Stimulated activated naive B cell treated with anti-CD40 and anti-IgM and Interleukin-4, amounts not matched to agents 10 μg/mL and 1 μg/mL and 100 μg/mL, for 72 hours (primary cell): ENCODE measurements at regions not wholly inside any gene's neighbourhood (a gene's known extent, or its start where the extent isn't known, plus 50 kb on each side); places are given as distances from the start of the nearest gene placed in this dataset.
A peak's percentile ranks its signal among the peaks of the same experiment; 100 is the strongest.
"Not testable (repeated sequence)": the region's sequence is repeated elsewhere in the genome, so short reads cannot be mapped to it uniquely, and the experiment has no call there.

ENCODE experiments used
- ATAC-seq, 2 donors: fragments of 150-1000 bp; cut with Tn5 transposase; replicated peaks; 2 replicates each; pipeline ENCODE4 v1.10.0; 2021; ENCODE audit warnings: moderate library complexity in 1 of 2
- DNase-seq: peaks from one replicate; pipeline ENCODE4 v3.0.0; 2021
- H3K27ac Mint-ChIP-seq: one replicate; pipeline ENCODE4 v1.8.0; 2022; ENCODE audit warnings: mild to moderate bottlenecking, mixed read lengths
- H3K27me3 Mint-ChIP-seq, 2 donors: one replicate each; pipeline ENCODE4 v1.8.0; 2022; ENCODE audit warnings: mixed read lengths in 2 of 2
- H3K36me3 Mint-ChIP-seq, 2 donors: one replicate each; pipeline ENCODE4 v1.8.0; 2022; ENCODE audit warnings: mixed read lengths in 2 of 2, mild to moderate bottlenecking in 1 of 2
- H3K4me1 Mint-ChIP-seq, 2 donors: one replicate each; pipeline ENCODE4 v1.8.0; 2022; ENCODE audit warnings: mixed read lengths in 2 of 2, mild to moderate bottlenecking in 1 of 2
- H3K4me3 Mint-ChIP-seq, 2 donors: one replicate each; pipeline ENCODE4 v1.8.0; 2022; ENCODE audit warnings: mild to moderate bottlenecking in 2 of 2, mixed read lengths in 2 of 2, moderate library complexity in 1 of 2
- H3K9me3 Mint-ChIP-seq, 2 donors: one replicate each; pipeline ENCODE4 v1.8.0; 2022; ENCODE audit warnings: mixed read lengths in 2 of 2, mild to moderate bottlenecking in 1 of 2

- not testable (repeated sequence) for H3K4me3 Mint-ChIP-seq, DNase-seq, H3K27ac Mint-ChIP-seq, H3K27me3 Mint-ChIP-seq, H3K4me1 Mint-ChIP-seq, H3K9me3 Mint-ChIP-seq, ATAC-seq, H3K36me3 Mint-ChIP-seq
Observed at GRCh38 chr15:83335542-83335941, 51.1 kb upstream of the BNC1 start.

- peaks cover 4 to 10% of the 10 kb centered on the region in 2 donors for H3K27me3 Mint-ChIP-seq
Observed at GRCh38 chr15:83339396-83339795, 54.9 kb upstream of the BNC1 start.

GRCh38 chr15:83340087-83340486 lies 55.6 kb upstream of the BNC1 start:
- Mint-ChIP-seq H3K4me3 (no peak overlapping the region), H3K36me3 (peaks cover 0 to 2% of the 10 kb centered on the region in 2 donors), H3K9me3 (peaks cover 4 to 7% of the 10 kb centered on the region in 2 donors), H3K27ac (no peak overlapping the region), H3K27me3 (peaks cover 4 to 10% of the 10 kb centered on the region in 2 donors), H3K4me1 (no peaks in the 10 kb centered on the region)
- ATAC-seq = no peak
- no peak for DNase-seq

More at GRCh38 chr15:83339396-83339795, 54.9 kb upstream of the BNC1 start:
- no peak overlapping the region for H3K4me3 Mint-ChIP-seq
- H3K36me3 Mint-ChIP-seq = peaks cover 0 to 2% of the 10 kb centered on the region in 2 donors
- DNase-seq (no peak), ATAC-seq (no peak)
- no peaks in the 10 kb centered on the region for H3K4me1 Mint-ChIP-seq
- no peak overlapping the region for H3K27ac Mint-ChIP-seq
- H3K9me3 Mint-ChIP-seq = peaks cover 4 to 7% of the 10 kb centered on the region in 2 donors

GRCh38 chr15:83346342-83346741 lies 61.9 kb upstream of the BNC1 start:
- no peaks in the 10 kb centered on the region for H3K36me3 Mint-ChIP-seq
- no peaks in the 10 kb centered on the region for H3K9me3 Mint-ChIP-seq
- H3K27ac Mint-ChIP-seq = no peak overlapping the region
- no peak overlapping the region for H3K4me3 Mint-ChIP-seq
- no peaks in the 10 kb centered on the region for H3K4me1 Mint-ChIP-seq
- H3K27me3 Mint-ChIP-seq = peaks cover 7 to 18% of the 10 kb centered on the region in 2 donors
- DNase-seq = no peak
- ATAC-seq = no peak

GRCh38 chr15:83352119-83352518 lies 67.7 kb upstream of the BNC1 start:
- H3K9me3 Mint-ChIP-seq = no peaks in the 10 kb centered on the region
- H3K36me3 Mint-ChIP-seq = no peaks in the 10 kb centered on the region
- ATAC-seq (no peak), DNase-seq (no peak)
- no peak overlapping the region for H3K4me3 Mint-ChIP-seq
- no peak overlapping the region for H3K27ac Mint-ChIP-seq
- H3K27me3 Mint-ChIP-seq = peaks cover under 1 to 12% of the 10 kb centered on the region in 2 donors
- no peaks in the 10 kb centered on the region for H3K4me1 Mint-ChIP-seq

- H3K4me3 Mint-ChIP-seq = no peak overlapping the region
- H3K4me1 Mint-ChIP-seq = no peaks in the 10 kb centered on the region
- peaks cover 6 to 20% of the 10 kb centered on the region in 2 donors for H3K27me3 Mint-ChIP-seq
- H3K36me3 Mint-ChIP-seq = no peaks in the 10 kb centered on the region
- no peak overlapping the region for H3K27ac Mint-ChIP-seq
- H3K9me3 Mint-ChIP-seq = peaks cover 0 to 2% of the 10 kb centered on the region in 2 donors
- DNase-seq = no peak
- no peak for ATAC-seq
Observed at GRCh38 chr15:83356501-83357399, 72.3 kb upstream of the BNC1 start.

GRCh38 chr15:83358972-83359564 lies 74.6 kb upstream of the BNC1 start:
- no peak for ATAC-seq
- peaks cover 13 to 39% of the 10 kb centered on the region in 2 donors for H3K27me3 Mint-ChIP-seq
- no peak overlapping the region for H3K4me3 Mint-ChIP-seq
- H3K9me3 Mint-ChIP-seq = peaks cover 0 to 5% of the 10 kb centered on the region in 2 donors
- no peaks in the 10 kb centered on the region for H3K36me3 Mint-ChIP-seq
- no peak for DNase-seq
- no peak overlapping the region for H3K27ac Mint-ChIP-seq
- no peaks in the 10 kb centered on the region for H3K4me1 Mint-ChIP-seq

GRCh38 chr15:83362706-83363105 lies 78.2 kb upstream of the BNC1 start:
- ATAC-seq (no peak), DNase-seq (no peak)
- H3K36me3 Mint-ChIP-seq = no peaks in the 10 kb centered on the region
- peaks cover 27 to 56% of the 10 kb centered on the region in 2 donors for H3K27me3 Mint-ChIP-seq
- no peak overlapping the region for H3K27ac Mint-ChIP-seq
- peaks cover 0 to 5% of the 10 kb centered on the region in 2 donors for H3K9me3 Mint-ChIP-seq
- H3K4me3 Mint-ChIP-seq = no peak overlapping the region
- peaks cover 4 to 9% of the 10 kb centered on the region in 2 donors for H3K4me1 Mint-ChIP-seq

- peaks cover 33 to 56% of the 10 kb centered on the region in 2 donors for H3K27me3 Mint-ChIP-seq
- H3K9me3 Mint-ChIP-seq = peaks cover 0 to 5% of the 10 kb centered on the region in 2 donors
- H3K36me3 Mint-ChIP-seq = no peaks in the 10 kb centered on the region
- ATAC-seq (no peak), DNase-seq (no peak)
- H3K27ac Mint-ChIP-seq = no peak overlapping the region
- H3K4me3 Mint-ChIP-seq = no peak overlapping the region
- peaks cover 4 to 9% of the 10 kb centered on the region in 2 donors for H3K4me1 Mint-ChIP-seq
Observed at GRCh38 chr15:83364501-83364900, 80.0 kb upstream of the BNC1 start.

- no peak for DNase-seq
- H3K27me3 Mint-ChIP-seq = peaks cover 33 to 56% of the 10 kb centered on the region in 2 donors
- peaks cover 4 to 9% of the 10 kb centered on the region in 2 donors for H3K4me1 Mint-ChIP-seq
- no peak overlapping the region for H3K27ac Mint-ChIP-seq
- no peaks in the 10 kb centered on the region for H3K36me3 Mint-ChIP-seq
- H3K9me3 Mint-ChIP-seq = peaks cover 0 to 5% of the 10 kb centered on the region in 2 donors
- peak overlapping the region; percentile 46 to 58 for H3K4me3 Mint-ChIP-seq
- no peak for ATAC-seq
Observed at GRCh38 chr15:83365370-83365938, 81.0 kb upstream of the BNC1 start.

- H3K9me3 Mint-ChIP-seq = no peaks in the 10 kb centered on the region
- H3K4me1 Mint-ChIP-seq = no peaks in the 10 kb centered on the region
- peaks cover 33 to 65% of the 10 kb centered on the region in 2 donors for H3K27me3 Mint-ChIP-seq
- ATAC-seq (no peak), DNase-seq (no peak)
- H3K4me3 Mint-ChIP-seq = no peak overlapping the region
- no peaks in the 10 kb centered on the region for H3K36me3 Mint-ChIP-seq
- no peak overlapping the region for H3K27ac Mint-ChIP-seq
Observed at GRCh38 chr15:83372434-83372891, 74.7 kb upstream of the SH3GL3 start.

- no peak overlapping the region for H3K4me3 Mint-ChIP-seq
- DNase-seq (no peak), ATAC-seq (no peak)
- peaks cover 52 to 72% of the 10 kb centered on the region in 2 donors for H3K27me3 Mint-ChIP-seq
- no peaks in the 10 kb centered on the region for H3K36me3 Mint-ChIP-seq
- peaks cover 6% of the 10 kb centered on the region in 2 donors for H3K4me1 Mint-ChIP-seq
- no peaks in the 10 kb centered on the region for H3K9me3 Mint-ChIP-seq
- no peak overlapping the region for H3K27ac Mint-ChIP-seq
Observed at GRCh38 chr15:83378921-83379578, 68.1 kb upstream of the SH3GL3 start.

- Mint-ChIP-seq H3K9me3 (no peaks in the 10 kb centered on the region), H3K4me3 (no peak overlapping the region), H3K27me3 (peaks cover 47 to 67% of the 10 kb centered on the region in 2 donors), H3K36me3 (no peaks in the 10 kb centered on the region), H3K27ac (no peak overlapping the region), H3K4me1 (peaks cover 6% of the 10 kb centered on the region in 2 donors)
- no peak for DNase-seq
- no peak for ATAC-seq
Observed at GRCh38 chr15:83379579-83379959, 67.6 kb upstream of the SH3GL3 start.

- DNase-seq = no peak
- H3K9me3 Mint-ChIP-seq = no peaks in the 10 kb centered on the region
- H3K27ac Mint-ChIP-seq = no peak overlapping the region
- peaks cover 6% of the 10 kb centered on the region in 2 donors for H3K4me1 Mint-ChIP-seq
- H3K27me3 Mint-ChIP-seq = peaks cover 47 to 65% of the 10 kb centered on the region in 2 donors
- H3K4me3 Mint-ChIP-seq = no peak overlapping the region
- H3K36me3 Mint-ChIP-seq = no peaks in the 10 kb centered on the region
- ATAC-seq = no peak
Observed at GRCh38 chr15:83380059-83380458, 67.1 kb upstream of the SH3GL3 start.
